Retina (tissue), 1 donor: ENCODE measurements at regions not wholly inside any gene's neighbourhood (a gene's known extent, or its start where the extent isn't known, plus 50 kb on each side); places are given as distances from the start of the nearest gene placed in this dataset.

ENCODE experiments used
- DNase-seq: peaks from one replicate; pipeline ENCODE4 v3.0.0-alpha.2; 2016

DNA sequence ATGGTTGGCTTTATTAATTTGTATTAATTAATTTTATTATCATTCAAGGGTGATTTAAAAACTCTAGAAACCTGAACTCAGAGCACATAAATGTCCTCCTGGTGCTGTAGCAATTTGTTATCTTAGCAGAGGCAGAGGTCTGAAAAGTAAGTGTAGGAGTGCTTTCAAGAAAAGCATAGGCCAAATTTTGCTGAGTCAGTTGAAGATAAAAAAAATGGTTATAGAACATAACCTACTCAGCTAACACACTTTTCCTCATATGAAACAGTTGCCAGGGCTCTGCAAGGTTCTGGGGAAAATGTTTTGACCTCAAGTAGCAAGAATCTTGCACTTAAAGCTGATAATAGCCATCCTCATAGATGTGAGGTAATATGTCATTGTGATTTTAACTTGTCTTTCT lies 53.5 kb upstream of the CHODL start:
- DNase-seq: no peak

DNA sequence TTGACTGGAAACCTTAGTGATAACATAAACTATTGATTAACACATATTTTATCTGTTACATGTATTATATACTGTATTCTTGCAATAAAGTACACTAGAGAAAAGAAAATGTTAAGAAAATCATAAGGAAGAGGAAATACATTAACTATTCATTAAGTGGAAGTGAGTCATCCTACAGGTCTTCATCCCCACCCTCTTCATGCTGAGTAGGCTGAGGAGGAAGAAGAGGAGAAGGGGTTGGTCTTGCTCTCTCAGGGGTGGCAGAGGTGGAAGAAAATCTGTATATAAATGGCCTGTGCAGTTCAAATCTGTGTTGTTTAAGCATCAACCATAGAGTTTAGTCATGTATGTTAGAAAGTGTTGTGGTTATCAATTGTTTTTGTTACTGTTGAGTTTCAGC lies 66.1 kb upstream of the CHODL start:
- no peak for DNase-seq

DNA sequence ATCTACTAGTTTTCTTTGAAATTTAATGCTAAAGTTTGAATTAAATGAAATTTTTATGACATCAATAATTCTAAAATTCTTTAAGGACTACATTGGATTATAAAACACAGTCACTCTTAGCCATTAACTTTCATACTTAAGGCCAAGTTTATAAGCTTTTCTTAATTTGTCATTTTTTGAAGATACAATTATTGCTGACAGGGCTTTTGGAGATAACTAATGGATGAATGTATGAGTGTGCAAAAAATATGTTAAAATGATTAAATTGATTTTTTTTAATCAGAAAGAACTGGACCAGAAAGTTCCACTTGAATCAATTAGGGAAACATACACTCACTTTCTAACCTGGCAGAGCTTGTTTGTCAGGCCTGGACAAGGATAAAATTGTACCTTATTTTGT lies 70.3 kb upstream of the CHODL start:
- DNase-seq: no peak

DNA sequence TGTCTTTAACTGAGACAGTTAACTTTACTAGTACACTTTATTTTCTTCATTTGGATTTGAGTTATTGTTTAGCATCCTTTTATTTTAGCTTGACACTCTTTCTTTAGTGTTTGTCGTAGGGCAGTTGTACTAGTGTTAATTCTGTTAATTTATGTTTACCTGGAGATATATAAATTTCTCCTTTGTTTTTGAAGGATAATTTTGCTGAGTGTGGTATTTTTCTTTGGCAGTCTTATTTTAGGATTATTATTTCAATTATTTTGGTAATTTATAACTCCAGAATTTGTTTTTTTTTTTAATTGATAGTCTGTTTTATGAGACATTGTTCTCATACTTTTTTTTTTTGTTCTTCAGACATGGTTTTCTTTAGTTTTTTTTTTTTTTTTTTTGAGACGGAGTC lies 73.8 kb upstream of the CHODL start:
- DNase-seq: no peak

DNA sequence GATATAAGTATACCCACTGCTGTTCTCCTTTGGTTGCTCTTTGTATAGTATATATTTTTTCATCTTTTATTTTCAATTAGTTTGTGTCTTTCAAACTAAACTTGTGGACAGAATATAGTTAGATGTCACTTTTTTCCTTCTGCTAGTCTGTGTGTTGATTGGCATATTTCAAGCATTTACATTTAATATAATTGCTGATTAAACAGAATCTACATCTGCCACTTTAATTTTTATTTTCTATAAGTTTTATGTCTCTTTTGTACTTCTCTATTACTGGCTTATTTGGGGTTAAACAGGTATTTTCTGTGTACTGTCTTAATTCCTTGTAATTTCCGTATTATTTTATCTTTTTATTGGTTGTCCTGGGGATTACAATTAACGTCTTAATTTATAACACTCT lies 74.4 kb upstream of the CHODL start:
- no peak for DNase-seq

DNA sequence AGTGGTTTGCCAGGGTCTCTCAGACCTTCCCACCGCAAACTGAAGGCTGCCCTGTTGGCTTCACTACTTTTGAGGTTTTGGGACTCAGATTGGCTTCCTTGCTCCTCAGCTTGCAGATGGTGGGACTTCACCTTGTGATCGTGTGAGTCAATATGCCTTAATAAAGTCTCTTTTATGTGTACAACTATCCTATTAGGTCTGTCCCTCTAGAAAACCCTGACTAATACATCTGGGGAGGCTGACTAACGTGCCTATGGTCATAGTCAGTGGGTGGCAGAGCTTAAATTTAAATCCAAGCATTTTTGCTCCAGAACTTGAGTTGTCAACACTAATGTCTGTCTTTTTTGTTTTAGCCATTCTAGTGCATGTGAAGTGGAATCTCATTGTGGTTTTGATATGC lies 76.5 kb upstream of the CHODL start:
- DNase-seq: no peak

DNA sequence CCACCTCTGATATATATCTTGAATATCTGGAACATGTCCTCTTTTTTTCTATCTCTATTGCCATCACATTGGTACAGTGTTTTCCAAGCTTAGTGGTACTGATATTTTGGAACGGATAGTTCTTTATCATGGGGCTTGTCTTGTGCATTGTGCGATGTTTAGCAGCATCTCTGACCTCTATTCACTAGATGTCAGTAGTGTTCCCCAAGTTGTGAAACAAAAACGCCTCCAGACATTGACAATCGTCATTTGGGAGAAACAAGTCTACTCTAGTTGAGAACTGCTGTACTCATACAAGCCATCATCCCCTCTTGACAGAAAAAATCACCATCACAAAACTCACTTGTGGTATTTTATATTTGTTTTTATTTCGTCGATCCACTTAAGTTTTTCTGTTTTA lies 79.7 kb upstream of the CHODL start:
- no peak for DNase-seq

DNA sequence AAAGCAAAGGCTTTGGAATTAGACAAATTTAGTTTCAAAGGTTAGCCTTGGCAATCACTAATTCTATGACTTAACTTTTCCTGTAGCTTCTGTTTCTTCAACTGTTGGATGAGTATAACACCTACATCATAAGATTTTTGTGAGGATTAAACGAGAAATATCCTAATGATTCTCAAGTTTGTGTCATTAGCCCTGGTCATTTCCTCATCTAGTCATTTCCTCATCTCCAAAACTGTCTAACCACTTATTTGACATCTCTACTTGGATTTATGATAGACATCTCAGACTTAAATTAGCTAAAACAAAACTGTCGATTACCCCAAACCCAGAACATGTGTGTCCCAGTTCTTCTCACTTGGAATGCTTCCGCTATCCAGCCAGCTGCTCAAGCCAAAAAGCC lies 80.2 kb upstream of the CHODL start:
- DNase-seq: no peak

DNA sequence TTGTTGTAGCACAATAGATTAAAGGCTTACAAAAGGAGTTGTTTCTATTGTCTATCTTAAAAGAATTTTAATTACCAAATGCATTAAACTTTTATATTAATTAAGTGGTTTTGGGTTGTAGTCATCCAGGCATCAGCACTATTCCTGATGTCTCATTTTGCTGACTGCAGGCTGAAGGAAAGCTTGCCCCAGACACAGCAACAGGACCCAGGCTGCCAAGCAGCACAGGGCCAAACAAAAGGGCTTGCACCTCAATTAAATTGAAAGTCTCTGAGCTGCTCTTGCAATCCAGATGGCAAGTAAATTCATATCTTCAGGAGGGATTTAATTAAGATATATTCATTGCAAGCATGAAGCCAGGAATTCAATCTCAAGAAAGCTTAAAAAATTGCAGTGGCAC lies 80.7 kb upstream of the CHODL start:
- no peak for DNase-seq

DNA sequence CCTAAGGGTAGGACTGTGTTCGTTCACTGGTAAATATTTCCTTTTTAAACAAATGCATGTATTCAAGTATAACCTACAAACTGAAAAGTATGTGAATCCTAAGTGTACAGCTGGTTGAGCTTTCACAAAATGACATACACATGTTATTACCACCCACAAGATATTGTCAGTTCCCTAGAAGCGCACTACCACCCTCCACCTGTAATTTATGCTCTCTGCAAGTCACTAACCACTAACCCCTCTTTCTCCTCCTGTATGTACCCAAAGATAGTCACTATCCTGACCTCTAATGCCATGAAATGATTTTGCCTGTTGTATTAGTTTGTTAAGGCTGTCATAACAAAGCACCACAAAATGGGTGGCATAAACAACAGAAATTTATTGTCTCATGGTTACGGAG lies 82.8 kb upstream of the CHODL start:
- no peak for DNase-seq

DNA sequence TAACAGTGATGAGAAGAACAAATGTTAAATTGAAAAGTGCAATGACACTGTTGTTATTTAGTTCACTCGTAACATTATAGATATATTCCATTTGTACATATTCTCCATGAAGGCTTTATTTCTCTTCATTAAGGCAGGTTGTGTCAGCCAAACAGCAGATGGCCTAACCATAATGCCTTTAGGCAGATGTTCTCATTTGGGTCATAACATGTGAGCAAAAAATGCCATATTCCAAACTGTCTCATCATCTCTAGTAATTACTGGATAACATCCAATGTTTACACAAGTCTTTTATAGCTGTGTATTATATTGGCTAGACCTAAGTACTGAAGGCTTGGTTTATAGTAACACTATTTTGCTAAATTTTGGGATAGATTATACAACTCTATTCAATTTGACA lies 87.2 kb upstream of the CHODL start:
- no peak for DNase-seq

DNA sequence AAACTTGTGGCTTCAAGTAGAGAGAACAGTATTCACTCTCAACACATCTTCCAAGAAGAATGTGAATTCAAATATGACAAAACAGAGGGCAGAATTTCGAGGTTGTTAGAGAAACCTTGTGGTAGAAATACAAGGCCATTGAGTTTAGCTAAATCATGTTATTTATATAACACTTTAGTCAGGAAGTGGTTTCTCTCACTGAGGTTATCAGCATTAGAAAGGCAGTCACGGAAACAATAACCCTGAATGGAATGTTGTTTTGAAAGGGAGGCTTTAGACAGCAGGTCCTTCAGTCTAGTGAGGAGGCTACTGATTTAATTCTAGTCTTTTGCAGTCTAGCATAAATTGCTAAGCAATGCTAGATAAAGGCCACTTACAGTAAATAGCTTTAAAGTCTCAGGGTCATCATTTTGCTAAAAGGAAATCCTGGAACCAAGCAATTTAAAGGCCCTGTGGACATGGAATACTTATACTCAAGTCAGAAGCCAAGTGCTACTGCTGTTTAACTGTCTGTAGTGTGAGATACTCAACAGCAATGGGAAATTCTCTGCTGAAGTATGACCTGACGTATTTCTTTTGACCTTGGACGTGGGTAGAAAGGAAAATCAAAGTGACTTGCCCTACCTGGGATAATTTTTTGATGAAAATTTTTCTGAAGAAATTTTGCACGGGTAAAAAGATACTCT lies 89.0 kb upstream of the CHODL start:
- DNase-seq: no peak

DNA sequence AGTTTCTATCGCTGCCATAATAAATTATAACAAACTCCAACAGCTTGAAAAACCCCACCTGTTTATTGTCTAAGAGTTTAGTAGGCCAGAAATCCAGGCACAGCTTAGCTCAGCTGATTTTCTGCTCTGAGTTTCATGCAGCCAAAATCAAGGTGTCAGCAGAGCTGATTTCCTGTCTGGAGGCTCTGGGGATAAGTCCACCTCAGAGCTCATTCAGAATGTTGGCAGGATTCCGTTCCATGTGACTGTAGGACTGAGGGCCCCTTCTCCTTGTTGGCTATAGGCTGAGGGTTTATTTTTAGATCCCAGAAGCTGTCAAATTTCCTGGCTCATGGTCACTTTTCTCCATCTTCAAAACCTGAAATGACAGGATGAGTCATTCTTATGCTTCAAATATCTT lies 91.6 kb upstream of the CHODL start:
- no peak for DNase-seq

DNA sequence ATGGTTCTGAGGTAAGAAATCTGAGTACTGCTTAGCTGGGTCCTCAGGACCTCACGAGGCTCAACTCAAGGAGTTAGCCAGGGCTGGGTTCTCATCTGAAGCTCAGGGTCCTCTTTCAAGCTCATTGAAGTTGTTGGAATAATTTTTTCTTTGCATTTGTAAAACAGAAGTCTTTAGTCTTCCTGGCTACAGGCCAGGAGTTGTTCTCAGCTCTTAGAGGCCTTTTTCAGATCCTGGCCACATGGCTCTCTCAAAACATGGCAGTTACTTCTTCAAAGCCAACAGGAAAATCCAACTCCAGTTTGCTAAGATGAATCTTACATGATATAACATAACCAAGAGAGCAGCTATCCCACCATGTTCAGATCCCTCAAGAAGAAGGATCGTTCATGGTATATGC lies 92.3 kb upstream of the CHODL start:
- no peak for DNase-seq

DNA sequence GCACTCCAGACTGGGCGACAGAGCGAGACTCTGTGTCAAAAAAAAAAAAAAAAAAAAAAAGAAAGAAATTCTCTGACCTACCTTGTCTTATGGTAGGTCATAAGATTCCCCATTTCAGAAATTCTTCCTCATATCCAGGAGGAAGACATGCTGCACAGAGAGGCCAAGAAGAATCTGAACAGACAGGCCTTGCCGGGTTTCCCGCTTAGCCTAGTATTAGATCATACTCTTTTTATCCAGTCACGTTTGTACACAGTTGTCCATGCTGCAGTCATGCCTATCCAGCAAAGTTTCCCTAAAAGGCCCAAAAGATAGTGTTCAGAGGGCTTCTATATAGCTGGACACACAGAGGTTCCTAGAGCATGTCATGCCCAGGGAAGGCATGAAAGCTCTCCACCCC lies 93.6 kb upstream of the CHODL start:
- no peak for DNase-seq

DNA sequence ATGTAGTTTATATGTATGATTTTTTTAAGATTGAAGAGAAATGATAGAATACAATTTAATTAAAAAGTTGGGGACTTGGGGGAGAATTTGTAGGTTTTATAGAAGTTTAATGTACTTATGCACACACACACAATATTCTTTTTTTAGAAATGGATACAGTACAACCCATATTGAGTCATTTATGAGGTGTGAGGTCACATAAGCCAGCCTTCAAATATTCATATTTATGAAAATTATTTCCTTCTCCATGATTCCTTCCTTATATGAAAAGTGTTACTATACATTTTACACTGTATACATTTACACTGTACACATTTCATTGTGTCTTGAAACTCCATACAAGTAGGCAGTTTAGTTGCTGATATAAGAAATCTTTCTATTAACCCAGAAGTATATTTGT lies 96.2 kb upstream of the CHODL start:
- DNase-seq: no peak

DNA sequence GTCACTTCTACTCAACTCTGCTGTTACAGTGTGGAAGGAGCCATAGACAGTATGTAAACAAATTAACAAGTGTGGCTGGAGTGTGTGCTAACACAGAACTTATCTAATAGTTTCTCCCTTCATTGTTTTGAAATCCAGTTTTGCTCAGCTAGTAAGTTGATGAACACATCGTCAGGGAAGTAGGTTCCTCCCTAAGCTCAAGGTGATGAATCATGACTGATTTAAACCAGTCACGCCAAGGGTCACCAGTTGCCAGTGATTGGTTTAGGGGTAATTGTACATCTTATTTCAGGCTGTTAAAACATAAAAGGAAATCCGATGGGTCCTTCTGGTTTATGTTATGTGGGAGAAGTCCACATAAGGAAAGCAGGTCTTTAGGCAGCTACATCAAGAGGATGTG lies 97.0 kb upstream of the CHODL start:
- no peak for DNase-seq

DNA sequence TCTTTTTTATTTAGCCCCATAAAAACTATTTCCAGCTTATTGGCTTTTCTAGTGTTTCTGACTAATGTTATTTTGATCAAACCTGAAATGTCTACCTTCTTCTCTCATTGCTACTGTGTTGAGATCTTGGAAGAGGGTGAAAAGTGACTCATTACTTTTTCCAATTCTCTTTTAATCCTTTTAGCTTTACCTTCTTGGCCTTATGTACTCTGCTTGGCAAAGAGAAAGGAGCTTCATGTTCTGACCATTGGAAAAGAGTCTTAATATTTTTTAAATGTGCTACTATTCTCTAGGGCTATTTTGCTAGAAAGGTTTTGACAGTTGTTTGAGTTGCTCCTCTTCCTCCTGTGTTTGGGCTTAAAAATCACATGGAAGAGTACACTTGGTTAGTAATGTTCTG lies 97.8 kb upstream of the CHODL start:
- DNase-seq: no peak

DNA sequence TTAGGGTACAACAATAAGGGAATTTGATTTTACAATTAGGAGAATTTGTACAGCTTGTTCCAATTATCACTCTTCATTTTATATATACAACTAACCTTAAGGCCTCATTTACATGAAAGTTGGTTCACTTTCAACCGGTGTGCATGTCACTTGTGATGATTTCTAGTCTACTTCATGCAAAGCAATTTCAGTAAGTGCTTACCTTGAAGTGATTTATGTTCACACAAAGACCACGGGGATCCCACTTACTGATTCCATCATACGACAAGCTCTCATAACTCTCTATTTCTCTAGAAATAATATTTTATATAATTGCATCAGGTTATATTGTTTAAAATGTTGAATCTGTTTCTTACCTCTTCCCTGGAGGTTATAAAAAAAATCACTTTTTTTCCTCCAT lies 100.3 kb upstream of the CHODL start:
- no peak for DNase-seq

DNA sequence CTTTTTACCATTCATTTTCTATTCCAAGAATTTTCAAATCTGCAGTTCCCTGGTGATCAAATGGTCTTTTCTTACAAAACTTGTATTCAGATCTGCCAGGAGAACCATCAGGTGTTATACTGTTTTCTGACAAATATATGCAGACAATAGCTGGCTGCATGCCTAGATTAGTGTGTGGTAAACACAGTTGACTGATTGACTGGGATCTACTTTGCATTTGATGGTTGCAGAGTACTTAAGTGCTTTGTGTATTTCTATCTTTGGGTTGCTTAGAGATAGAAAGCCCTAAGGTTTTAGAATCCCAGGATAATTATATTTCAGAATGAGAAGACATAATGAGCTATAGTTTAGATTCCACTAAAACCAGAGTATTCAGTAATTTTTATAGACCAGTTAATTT lies 102.0 kb upstream of the CHODL start:
- no peak for DNase-seq

DNA sequence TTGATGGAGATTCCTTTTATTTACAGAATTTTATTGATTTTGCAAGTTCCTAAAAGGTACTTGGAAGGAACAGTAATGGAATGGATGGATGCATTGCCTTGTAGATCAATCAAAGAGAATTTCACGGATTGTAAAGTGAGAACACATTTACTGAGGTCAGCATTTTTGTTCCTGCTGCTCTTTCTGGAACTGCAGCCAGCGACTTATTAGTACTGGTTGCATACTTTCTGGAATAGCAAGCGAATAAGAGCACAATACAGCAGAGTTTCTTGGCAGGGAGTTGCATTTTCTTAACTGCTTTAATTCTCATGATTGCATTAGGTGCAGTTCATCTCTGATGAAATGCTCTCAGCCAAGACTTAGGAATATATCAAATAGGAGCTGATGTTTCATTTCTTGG lies 106.1 kb upstream of the CHODL start:
- no peak for DNase-seq

DNA sequence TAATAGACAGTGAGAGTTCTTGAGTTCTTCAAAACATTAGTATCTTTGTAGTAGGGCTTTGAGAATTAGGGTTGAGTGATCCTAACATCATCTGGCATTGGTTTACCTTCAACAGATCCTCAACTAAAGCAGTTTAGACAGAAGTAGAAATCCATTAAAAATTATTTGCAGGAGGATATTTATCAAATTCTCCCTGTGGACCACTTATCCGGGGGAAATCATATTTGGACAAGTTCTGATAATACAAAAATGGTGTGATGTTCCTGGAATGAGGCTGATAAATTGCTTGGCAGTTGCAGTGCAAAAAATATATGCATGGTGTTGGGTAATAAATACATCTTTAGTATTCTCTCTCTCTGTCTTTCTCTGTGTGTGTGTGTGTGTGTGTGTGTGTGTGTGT lies 115.1 kb upstream of the CHODL start:
- DNase-seq: no peak

DNA sequence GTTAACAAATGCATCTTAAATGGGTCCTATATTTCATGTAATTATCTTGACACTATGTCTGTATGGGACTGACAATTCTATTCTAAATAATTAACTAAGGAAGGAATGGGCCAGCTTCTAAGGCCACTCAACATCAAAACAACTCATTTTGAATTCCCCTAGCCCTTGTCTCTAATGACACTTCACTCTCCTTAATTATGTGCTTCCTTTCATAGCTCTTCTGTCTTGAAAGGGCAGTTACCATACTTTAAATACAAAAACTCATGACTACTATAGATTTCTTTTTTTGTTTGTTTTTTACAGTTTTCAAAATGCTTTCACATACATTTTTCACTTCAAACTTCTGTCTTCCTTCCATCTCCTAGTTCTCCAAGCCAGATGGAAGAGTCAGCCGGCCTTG lies 126.1 kb upstream of the CHODL start:
- DNase-seq: no peak

DNA sequence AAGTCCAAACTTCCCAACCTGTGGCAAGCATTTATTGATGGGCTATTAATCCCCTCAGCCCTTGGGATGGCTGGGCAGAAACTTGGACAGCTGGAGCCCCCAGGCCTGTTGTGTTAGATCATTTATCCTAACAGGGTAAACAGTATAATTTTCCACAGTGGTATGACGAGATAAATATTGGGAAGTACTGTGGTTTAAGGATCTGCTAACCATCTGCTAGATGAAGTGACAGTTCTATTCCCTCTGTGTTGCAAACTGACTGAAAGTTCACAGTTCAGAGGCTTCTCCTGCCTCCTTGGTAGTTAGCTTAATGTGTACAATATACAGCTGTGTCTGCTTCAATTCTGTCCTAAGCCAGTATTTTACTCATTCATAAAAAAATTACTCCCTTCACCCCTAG lies 127.5 kb upstream of the CHODL start:
- DNase-seq: no peak

DNA sequence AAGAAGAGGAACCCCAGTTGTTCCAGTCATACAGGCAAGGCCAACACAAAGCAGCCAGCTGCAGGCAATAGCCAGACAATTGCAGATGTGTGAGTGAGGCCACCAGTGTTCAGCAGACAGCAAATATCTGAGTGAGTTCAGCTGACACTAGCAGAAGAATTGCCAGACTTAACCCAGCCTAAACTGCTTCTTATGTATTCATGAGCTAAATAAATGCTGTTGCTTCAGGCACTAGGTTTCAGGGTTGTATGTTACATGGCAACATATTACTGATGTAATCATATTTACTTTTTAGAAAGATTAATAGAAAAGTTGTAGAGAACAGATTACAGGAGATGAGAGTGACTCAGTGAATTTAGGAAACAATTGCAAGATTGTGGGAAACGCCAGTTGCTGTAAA lies 129.8 kb upstream of the CHODL start:
- no peak for DNase-seq

DNA sequence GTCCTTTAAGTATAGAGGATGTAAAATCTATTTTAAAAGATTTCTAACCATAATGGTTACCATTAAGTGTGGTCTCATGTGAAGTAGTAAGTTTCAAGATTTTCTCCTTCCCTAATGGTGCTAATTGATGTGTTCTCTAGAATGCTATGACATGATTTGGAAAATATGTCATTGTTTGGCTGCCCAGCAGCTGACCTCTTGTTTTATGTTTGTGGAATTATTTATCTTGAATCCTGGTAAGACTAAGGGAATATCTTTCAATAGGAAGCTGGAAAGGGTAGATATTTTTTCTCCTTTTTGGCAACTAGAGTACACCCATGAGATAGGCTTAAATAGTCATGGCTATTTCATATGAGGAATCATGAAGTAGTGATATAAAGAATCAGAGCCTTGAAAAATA lies 139.8 kb upstream of the CHODL start:
- DNase-seq: no peak
